ENCODE measurements at regions not wholly inside any gene's neighbourhood (a gene's known extent, or its start where the extent isn't known, plus 50 kb on each side); places are given as distances from the start of the nearest gene placed in this dataset.
A peak's percentile ranks its signal among the peaks of the same experiment; 100 is the strongest.
"Not testable (repeated sequence)": the region's sequence is repeated elsewhere in the genome, so short reads cannot be mapped to it uniquely, and the experiment has no call there.

- Histone ChIP-seq H3K79me2 (ENCODE audit: low read length) (no peaks in the 10 kb centered on the region), H4K20me1 (ENCODE audit: insufficient read depth, low read length) (no peaks in the 10 kb centered on the region), H3K4me3 (ENCODE audit: low read length) (no peak overlapping the region), H3K4me1 (ENCODE audit: low read length) (peaks cover 3% of the 10 kb centered on the region; the same call in 1 of the 2 replicates), H3K27ac (ENCODE audit: low read length) (no peak overlapping the region), H3K36me3 (replicated peaks; ENCODE audit: low read depth, low read length) (no peaks in the 10 kb centered on the region), H3K4me2 (ENCODE audit: low read length) (no peak overlapping the region), H3K27me3 (ENCODE audit: low read depth, low read length) (peaks cover 33% of the 10 kb centered on the region), H3K9ac (ENCODE audit: low read length) (no peak overlapping the region), H2AFZ (ENCODE audit: low read depth, low read length) (no peak overlapping the region), H3K9me3 (ENCODE audit: insufficient read depth, low read length) (no peaks in the 10 kb centered on the region)
- TF ChIP-seq CTCF (IDR thresholded peaks at IDR 0.05; ENCODE audit: low read depth, low read length) (no peak), EZH2phosphoT487 (IDR thresholded peaks at IDR 0.05; ENCODE audit: low read depth) (no peak)
These were observed 73.7 kb upstream of the TSC22D1 start for GRCh38 chr13:44649834-44650233.

GRCh38 chr13:44649104-44649428 is 72.9 kb upstream of the TSC22D1 start:
- Histone ChIP-seq H3K79me2 (ENCODE audit: low read length) (no peaks in the 10 kb centered on the region), H3K4me2 (ENCODE audit: low read length) (no peak overlapping the region), H3K36me3 (replicated peaks; ENCODE audit: low read depth, low read length) (no peaks in the 10 kb centered on the region), H4K20me1 (ENCODE audit: insufficient read depth, low read length) (no peaks in the 10 kb centered on the region), H3K9me3 (ENCODE audit: insufficient read depth, low read length) (no peaks in the 10 kb centered on the region), H3K4me3 (ENCODE audit: low read length) (no peak overlapping the region), H3K27me3 (ENCODE audit: low read depth, low read length) (peaks cover 33% of the 10 kb centered on the region), H3K4me1 (ENCODE audit: low read length) (peaks cover 3% of the 10 kb centered on the region; the same call in 1 of the 2 replicates), H3K27ac (ENCODE audit: low read length) (no peak overlapping the region), H2AFZ (ENCODE audit: low read depth, low read length) (no peak overlapping the region), H3K9ac (ENCODE audit: low read length) (no peak overlapping the region)
- no peak for TF ChIP-seq EZH2phosphoT487 (IDR thresholded peaks at IDR 0.05; ENCODE audit: low read depth)
- no peak for TF ChIP-seq CTCF (IDR thresholded peaks at IDR 0.05; ENCODE audit: low read depth, low read length)

GRCh38 chr13:44648392-44649103 is 72.4 kb upstream of the TSC22D1 start:
- Histone ChIP-seq H3K27me3 (ENCODE audit: low read depth, low read length) (peaks cover 33% of the 10 kb centered on the region), H3K4me2 (ENCODE audit: low read length) (no peak overlapping the region), H3K36me3 (replicated peaks; ENCODE audit: low read depth, low read length) (no peaks in the 10 kb centered on the region), H3K27ac (ENCODE audit: low read length) (no peak overlapping the region), H4K20me1 (ENCODE audit: insufficient read depth, low read length) (no peaks in the 10 kb centered on the region), H3K79me2 (ENCODE audit: low read length) (no peaks in the 10 kb centered on the region), H2AFZ (ENCODE audit: low read depth, low read length) (no peak overlapping the region), H3K4me3 (ENCODE audit: low read length) (no peak overlapping the region), H3K4me1 (ENCODE audit: low read length) (peaks cover 3% of the 10 kb centered on the region; the same call in 1 of the 2 replicates), H3K9ac (ENCODE audit: low read length) (no peak overlapping the region), H3K9me3 (ENCODE audit: insufficient read depth, low read length) (no peaks in the 10 kb centered on the region)
- TF ChIP-seq CTCF (IDR thresholded peaks at IDR 0.05; ENCODE audit: low read depth, low read length) (peak; percentile 48), EZH2phosphoT487 (IDR thresholded peaks at IDR 0.05; ENCODE audit: low read depth) (no peak)

- H3K36me3 ChIP-seq (replicated peaks; ENCODE audit: low read depth, low read length); H4K20me1 ChIP-seq (ENCODE audit: insufficient read depth, low read length); H3K4me2 ChIP-seq (ENCODE audit: low read length); H3K79me2 ChIP-seq (ENCODE audit: low read length); H3K27ac ChIP-seq (ENCODE audit: low read length); H3K9me3 ChIP-seq (ENCODE audit: insufficient read depth, low read length); H3K9ac ChIP-seq (ENCODE audit: low read length); H3K4me1 ChIP-seq (ENCODE audit: low read length); H3K4me3 ChIP-seq (ENCODE audit: low read length); H2AFZ ChIP-seq (ENCODE audit: low read depth, low read length): not testable (repeated sequence)
- peaks cover 26% of the 10 kb centered on the region for H3K27me3 ChIP-seq (ENCODE audit: low read depth, low read length)
These were observed 71.4 kb upstream of the TSC22D1 start for GRCh38 chr13:44647560-44647959.
